Panc1 (cell line): ENCODE measurements at regions not wholly inside any gene's neighbourhood (a gene's known extent, or its start where the extent isn't known, plus 50 kb on each side); places are given as distances from the start of the nearest gene placed in this dataset.

ENCODE experiments used
- ATAC-seq: fragments of 200-7000 bp; cut with Tn5 transposase; 2 replicates; pipeline ENCODE4 v1.9.1; 2020; ENCODE audit warnings: mild to moderate bottlenecking, moderate library complexity
- BruUV-seq: library from RNA; stranded (reverse); fragments of 400-500 nt; replicated peaks from 2 replicates; lab custom pipeline; 2021; lab: Mats Ljungman, UMichigan
- CTCF ChIA-PET: fragments of 300-600 bp; sonication (Branson Sonifier 250); formaldehyde crosslinking; loops from one replicate; lab custom pipeline; 2022; ENCODE audit warnings: antibody characterized with exemption; lab: Charles Lee
- POLR2A ChIA-PET: fragments of 300-600 bp; sonication (Branson Sonifier 250); formaldehyde crosslinking; loops from one replicate; lab custom pipeline; 2022; ENCODE audit warnings: antibody characterized with exemption; lab: Charles Lee
- DNase-seq: peaks from one replicate; pipeline ENCODE4 v3.0.0-alpha.2; 2010; ENCODE audit warnings: low read depth, low spot score
- H3K27ac ChIP-seq: 2 replicates; pipeline ENCODE4 v1.5.1; 2011; ENCODE audit warnings: mild to moderate bottlenecking, low read length, inconsistent platforms
- H3K27me3 ChIP-seq: fragments of 200-500 bp; sonication (Bioruptor generic); 2 replicates; pipeline ENCODE4 v1.6.0; 2014; ENCODE audit warnings: low read length, inconsistent platforms; ENCODE audit not compliant: control insufficient read depth, insufficient read depth
- H3K36me3 ChIP-seq: fragments of 200-500 bp; sonication (Bioruptor generic); 2 replicates; pipeline ENCODE4 v1.5.1; 2014; ENCODE audit warnings: inconsistent platforms, mild to moderate bottlenecking, low read length, moderate library complexity; ENCODE audit not compliant: control insufficient read depth, insufficient read depth
- H3K4me1 ChIP-seq: 2 replicates; pipeline ENCODE4 v1.5.1; 2011; ENCODE audit warnings: inconsistent platforms, mild to moderate bottlenecking, low read length, moderate library complexity; ENCODE audit not compliant: control insufficient read depth, insufficient read depth
- H3K4me3 ChIP-seq, 2 experiments: 2 replicates each; pipeline ENCODE4 v1.5.1; 2011 to 2012; ENCODE audit warnings: low read depth in 2 of 2, low read length in 2 of 2, mild to moderate bottlenecking in 2 of 2, inconsistent platforms in 1 of 2, moderate library complexity in 1 of 2
- H3K9me3 ChIP-seq: fragments of 200-500 bp; sonication (Bioruptor generic); 2 replicates; pipeline ENCODE4 v1.5.1; 2014; ENCODE audit warnings: low read depth, mild to moderate bottlenecking, inconsistent platforms, low read length, moderate library complexity; ENCODE audit not compliant: control insufficient read depth, insufficient read depth
- CTCF ChIP-seq: fragments of 450-650 bp; IDR thresholded peaks from 2 replicates; pipeline ENCODE4 v1.5.1; 2017; ENCODE audit warnings: mild to moderate bottlenecking
- POLR2AphosphoS5 ChIP-seq: IDR thresholded peaks from 2 replicates; pipeline ENCODE4 v1.6.1; 2012; ENCODE audit warnings: mild to moderate bottlenecking, low read depth, low read length, moderate library complexity
- REST ChIP-seq, 2 experiments: IDR thresholded peaks; 2 replicates each; pipeline ENCODE4 v1.6.1; 2011 to 2012; ENCODE audit warnings: low read depth in 2 of 2, control low read depth in 1 of 2, low read length in 1 of 2, mild to moderate bottlenecking in 1 of 2, moderate library complexity in 1 of 2; ENCODE audit not compliant: insufficient read depth in 1 of 2
- SIN3A ChIP-seq: IDR thresholded peaks from 2 replicates; pipeline ENCODE4 v1.6.1; 2012; ENCODE audit warnings: low read depth, mild to moderate bottlenecking, low read length, moderate library complexity, borderline replicate concordance; ENCODE audit not compliant: insufficient read depth
- TCF7L2 ChIP-seq: IDR thresholded peaks from 2 replicates; pipeline ENCODE4 v1.6.1; 2011; ENCODE audit warnings: mild to moderate bottlenecking, low read depth, low read length, inconsistent platforms
- in situ Hi-C: cut with HindIII; loops from 2 replicates; pipeline ENCODE4 v1.10.0; 2016; ENCODE audit warnings: low sequenced_read_pairs, low pct_unique_long_range_greater_than_20kb
- intact Hi-C: fragments of 100-400 bp; cut with micrococcal nuclease; formaldehyde crosslinking; loops from one replicate; pipeline ENCODE4 v1.10.0; 2022; ENCODE audit not compliant: unreplicated experiment

- Histone ChIP-seq H3K4me1 (no peaks in the 10 kb centered on the region), H3K4me3 (no peak overlapping the region), H3K27me3 (no peaks in the 10 kb centered on the region), H3K27ac (no peak overlapping the region), H3K36me3 (no peaks in the 10 kb centered on the region), H3K9me3 (no peaks in the 10 kb centered on the region)
- ChIA-PET CTCF (interaction anchor here (0.5 kb wide), 1 partner anchor 807 kb away, joined by 3 read pairs; no protein-coding TSS in a partner anchor), POLR2A (no interaction called here)
- no TSS peak for BruUV-seq
- in situ Hi-C loops (no loop called here), intact Hi-C loops (no loop called here)
- ATAC-seq (no peak), DNase-seq (no peak)
- TF ChIP-seq TCF7L2 (no peak), REST (IDR thresholded peaks at IDR 0.05; ENCODE audit: insufficient read depth in 1 of 2, low read depth in 2 of 2, low read length in 1 of 2) (no peak), CTCF (no peak), SIN3A (no peak), POLR2AphosphoS5 (no peak)
Measured at GRCh38 chr13:99140831-99141230, 59.8 kb upstream of the UBAC2 start.

- in situ Hi-C loops, result no loop called here
- Histone ChIP-seq H3K36me3 (no peaks in the 10 kb centered on the region), H3K4me1 (no peaks in the 10 kb centered on the region), H3K9me3 (no peaks in the 10 kb centered on the region), H3K4me3 (no peak overlapping the region), H3K27ac (no peak overlapping the region), H3K27me3 (no peaks in the 10 kb centered on the region)
- ChIA-PET CTCF (no interaction called here), POLR2A (no interaction called here)
- intact Hi-C loops, result no loop called here
- ATAC-seq, result no peak
- BruUV-seq, result no TSS peak
- no peak for DNase-seq
- TF ChIP-seq CTCF, result no peak
Measured at GRCh38 chr13:99143904-99144303, 56.8 kb upstream of the UBAC2 start.

GRCh38 chr13:99144306-99144705 lies 56.3 kb upstream of the UBAC2 start:
- in situ Hi-C loops, result no loop called here
- Histone ChIP-seq H3K36me3 (no peaks in the 10 kb centered on the region), H3K9me3 (no peaks in the 10 kb centered on the region), H3K4me3 (no peak overlapping the region), H3K4me1 (no peaks in the 10 kb centered on the region), H3K27me3 (no peaks in the 10 kb centered on the region), H3K27ac (no peak overlapping the region)
- ATAC-seq (no peak), DNase-seq (no peak)
- POLR2A ChIA-PET, result no interaction called here
- CTCF ChIA-PET, result no interaction called here
- intact Hi-C loops, result no loop called here
- BruUV-seq, result no TSS peak
- TF ChIP-seq TCF7L2, result no peak
- no peak for TF ChIP-seq SIN3A
- no peak for TF ChIP-seq CTCF
- TF ChIP-seq REST (IDR thresholded peaks at IDR 0.05; ENCODE audit: insufficient read depth in 1 of 2, low read depth in 2 of 2, low read length in 1 of 2), result no peak
- no peak for TF ChIP-seq POLR2AphosphoS5
